ENCODE measurements at regions not wholly inside any gene's neighbourhood (a gene's known extent, or its start where the extent isn't known, plus 50 kb on each side); places are given as distances from the start of the nearest gene placed in this dataset.

GRCh38 chr21:39124681-39125251, 58.5 kb downstream of the PSMG1 start:
- no peak for DNase-seq

- DNase-seq, result no peak
These were observed 59.9 kb downstream of the PSMG1 start for GRCh38 chr21:39123375-39123774.

GRCh38 chr21:39121600-39122355, 61.5 kb downstream of the PSMG1 start:
- DNase-seq, result no peak

GRCh38 chr21:39120876-39121599, 62.2 kb downstream of the PSMG1 start:
- DNase-seq, result no peak

GRCh38 chr21:39119891-39120290, 63.4 kb downstream of the PSMG1 start:
- DNase-seq, result no peak

- no peak for DNase-seq
These were observed 64.5 kb downstream of the PSMG1 start for GRCh38 chr21:39118604-39119215.

GRCh38 chr21:39118061-39118460, 65.2 kb downstream of the PSMG1 start:
- DNase-seq, result no peak

GRCh38 chr21:39117440-39117970, 65.7 kb downstream of the PSMG1 start:
- no peak for DNase-seq

GRCh38 chr21:39116761-39117439, 66.4 kb downstream of the PSMG1 start:
- DNase-seq, result no peak

GRCh38 chr21:39115576-39116235, 67.5 kb downstream of the PSMG1 start:
- DNase-seq, result no peak

- DNase-seq, result no peak
These were observed 68.2 kb downstream of the PSMG1 start for GRCh38 chr21:39114871-39115575.

- DNase-seq, result no peak
These were observed 71.2 kb downstream of the PSMG1 start for GRCh38 chr21:39111931-39112550.

GRCh38 chr21:39110431-39110830, 72.8 kb downstream of the PSMG1 start:
- DNase-seq, result no peak

- DNase-seq, result no peak
These were observed 73.5 kb downstream of the PSMG1 start for GRCh38 chr21:39109596-39110210.

- no peak for DNase-seq
These were observed 74.1 kb downstream of the PSMG1 start for GRCh38 chr21:39109163-39109530.

- no peak for DNase-seq
These were observed 74.7 kb downstream of the PSMG1 start for GRCh38 chr21:39108291-39109162.

GRCh38 chr21:39107739-39108138, 75.5 kb downstream of the PSMG1 start:
- DNase-seq, result no peak

- DNase-seq, result no peak
These were observed 76.3 kb downstream of the PSMG1 start for GRCh38 chr21:39106881-39107462.

- no peak for DNase-seq
These were observed 77.4 kb downstream of the PSMG1 start for GRCh38 chr21:39105836-39106235.

All from DMS 273 treated with DMSO at 0.1 percent for 48 hours (cell line).